RWPE2 (cell line): ENCODE measurements at regions not wholly inside any gene's neighbourhood (a gene's known extent, or its start where the extent isn't known, plus 50 kb on each side); places are given as distances from the start of the nearest gene placed in this dataset.

ENCODE experiments used
- ATAC-seq: fragments of 200-7000 bp; cut with Tn5 transposase; 3 replicates; pipeline ENCODE4 v1.9.1; 2021; ENCODE audit warnings: low read depth
- DNase-seq: peaks from one replicate; pipeline ENCODE4 v3.0.0-alpha.2; 2020; ENCODE audit warnings: low spot score
- H3K27ac ChIP-seq: fragments of 450-650 bp; 2 replicates; pipeline ENCODE4 v1.5.1; 2017; ENCODE audit warnings: mild to moderate bottlenecking; ENCODE audit not compliant: poor library complexity, severe bottlenecking
- H3K27me3 ChIP-seq: fragments of 250-450 bp; sonication (Bioruptor Pico); 2 replicates; pipeline ENCODE4 v1.5.1; 2021; ENCODE audit warnings: mild to moderate bottlenecking, moderate library complexity; ENCODE audit not compliant: insufficient read depth, poor library complexity, severe bottlenecking
- H3K36me3 ChIP-seq: fragments of 250-450 bp; sonication (Bioruptor Pico); 2 replicates; pipeline ENCODE4 v1.5.1; 2020; ENCODE audit warnings: low read depth, mild to moderate bottlenecking, moderate library complexity
- H3K4me1 ChIP-seq: fragments of 250-450 bp; sonication (Bioruptor Pico); 2 replicates; pipeline ENCODE4 v1.5.1; 2021; ENCODE audit warnings: mild to moderate bottlenecking, moderate library complexity; ENCODE audit not compliant: insufficient read depth, poor library complexity, severe bottlenecking
- H3K4me3 ChIP-seq: fragments of 250-450 bp; sonication (Bioruptor Pico); 2 replicates; pipeline ENCODE4 v1.5.1; 2021; ENCODE audit warnings: mild to moderate bottlenecking, moderate library complexity; ENCODE audit not compliant: severe bottlenecking
- H3K9me3 ChIP-seq: fragments of 250-450 bp; sonication (Bioruptor Pico); 2 replicates; pipeline ENCODE4 v1.5.1; 2021; ENCODE audit warnings: mild to moderate bottlenecking, moderate library complexity; ENCODE audit not compliant: severe bottlenecking
- CTCF ChIP-seq: fragments of 450-650 bp; IDR thresholded peaks from one replicate; pipeline ENCODE4 v1.5.1; 2017; ENCODE audit warnings: mild to moderate bottlenecking, moderate library complexity; ENCODE audit not compliant: poor library complexity, severe bottlenecking

- no peaks in the 10 kb centered on the region for H3K36me3 ChIP-seq
- no peak for TF ChIP-seq CTCF
- no peaks in the 10 kb centered on the region for H3K4me1 ChIP-seq
- H3K4me3 ChIP-seq, result no peak overlapping the region
- no peaks in the 10 kb centered on the region for H3K27me3 ChIP-seq
- H3K27ac ChIP-seq, result no peak overlapping the region
- no peak for ATAC-seq
- DNase-seq, result no peak
- H3K9me3 ChIP-seq, result no peaks in the 10 kb centered on the region
Measured at GRCh38 chr6:87820343-87820984, 118.4 kb upstream of the AKIRIN2 start.

- no peak for ATAC-seq
- H3K27ac ChIP-seq, result no peak overlapping the region
- DNase-seq, result no peak
- no peaks in the 10 kb centered on the region for H3K27me3 ChIP-seq
- H3K9me3 ChIP-seq, result no peaks in the 10 kb centered on the region
- H3K36me3 ChIP-seq, result no peaks in the 10 kb centered on the region
- no peaks in the 10 kb centered on the region for H3K4me1 ChIP-seq
- H3K4me3 ChIP-seq, result no peak overlapping the region
- TF ChIP-seq CTCF, result no peak
Measured at GRCh38 chr6:87817183-87817582, 115.2 kb upstream of the AKIRIN2 start.

- Histone ChIP-seq H3K36me3 (no peaks in the 10 kb centered on the region), H3K4me1 (no peaks in the 10 kb centered on the region), H3K4me3 (no peak overlapping the region), H3K27ac (no peak overlapping the region), H3K9me3 (no peaks in the 10 kb centered on the region), H3K27me3 (no peaks in the 10 kb centered on the region)
- DNase-seq, result no peak
- ATAC-seq, result no peak
- no peak for TF ChIP-seq CTCF
Measured at GRCh38 chr6:87815449-87815848, 113.4 kb upstream of the AKIRIN2 start.

- TF ChIP-seq CTCF, result no peak
- DNase-seq, result no peak
- no peaks in the 10 kb centered on the region for H3K36me3 ChIP-seq
- peak; percentile 98 for ATAC-seq
- H3K4me3 ChIP-seq, result no peak overlapping the region
- no peaks in the 10 kb centered on the region for H3K9me3 ChIP-seq
- H3K27ac ChIP-seq, result no peak overlapping the region
- H3K4me1 ChIP-seq, result peaks cover 8% of the 10 kb centered on the region
- no peaks in the 10 kb centered on the region for H3K27me3 ChIP-seq
Measured at GRCh38 chr6:87808005-87808757, 106.1 kb upstream of the AKIRIN2 start.

GRCh38 chr6:87807475-87807874 lies 105.4 kb upstream of the AKIRIN2 start:
- no peak for DNase-seq
- no peak for TF ChIP-seq CTCF
- no peak for ATAC-seq
- H3K4me1 ChIP-seq, result peaks cover 8% of the 10 kb centered on the region
- H3K27ac ChIP-seq, result no peak overlapping the region
- no peak overlapping the region for H3K4me3 ChIP-seq
- H3K27me3 ChIP-seq, result no peaks in the 10 kb centered on the region
- no peaks in the 10 kb centered on the region for H3K9me3 ChIP-seq
- H3K36me3 ChIP-seq, result no peaks in the 10 kb centered on the region
